SHP77 (cell line): ENCODE measurements at regions not wholly inside any gene's neighbourhood (a gene's known extent, or its start where the extent isn't known, plus 50 kb on each side); places are given as distances from the start of the nearest gene placed in this dataset.

Source experiments
- DNase-seq, 2 experiments: peaks; one replicate each; lab custom pipeline; 2025; lab: John Stamatoyannopoulos, UW

DNA sequence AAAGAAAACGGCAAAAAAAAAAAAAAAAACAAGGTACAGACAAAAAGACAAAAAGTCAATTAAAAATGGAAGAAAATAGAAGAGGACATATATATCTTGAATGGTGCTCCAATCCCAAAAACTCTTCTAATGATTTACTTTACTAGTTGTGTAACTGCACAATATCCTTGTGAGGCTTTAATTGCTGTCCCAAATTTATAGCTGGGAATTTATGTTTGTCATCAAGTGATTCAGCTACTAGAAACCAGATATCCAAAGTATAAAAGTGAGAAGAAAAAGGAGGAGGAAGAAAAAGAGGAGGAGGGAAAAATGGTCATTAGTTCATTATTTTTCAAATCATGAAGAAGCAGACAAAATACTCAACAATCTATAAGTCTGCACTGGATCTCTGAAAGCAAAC lies 150.8 kb upstream of the ARPP21 start:
- DNase-seq = no peak

DNA sequence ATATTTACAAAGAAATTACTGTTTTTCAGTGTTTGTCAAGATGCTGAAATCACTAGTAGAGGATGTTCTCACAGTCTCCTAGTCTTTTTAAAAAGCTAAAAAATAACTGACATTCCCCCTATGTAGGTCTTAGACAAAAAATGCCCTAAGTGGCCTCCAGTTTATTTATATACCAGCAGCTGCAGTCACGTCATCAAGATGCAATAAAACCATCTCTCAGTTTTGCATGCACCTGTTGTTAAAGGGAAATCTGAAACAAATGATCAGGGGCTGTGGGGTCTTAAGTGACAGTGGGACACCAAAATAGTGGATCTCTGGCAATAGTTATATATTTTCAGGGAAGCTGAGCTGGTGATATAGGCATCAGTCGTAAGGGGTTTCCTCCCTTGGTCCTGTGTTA lies 146.5 kb upstream of the ARPP21 start:
- DNase-seq = peak; percentile 41 to 67

DNA sequence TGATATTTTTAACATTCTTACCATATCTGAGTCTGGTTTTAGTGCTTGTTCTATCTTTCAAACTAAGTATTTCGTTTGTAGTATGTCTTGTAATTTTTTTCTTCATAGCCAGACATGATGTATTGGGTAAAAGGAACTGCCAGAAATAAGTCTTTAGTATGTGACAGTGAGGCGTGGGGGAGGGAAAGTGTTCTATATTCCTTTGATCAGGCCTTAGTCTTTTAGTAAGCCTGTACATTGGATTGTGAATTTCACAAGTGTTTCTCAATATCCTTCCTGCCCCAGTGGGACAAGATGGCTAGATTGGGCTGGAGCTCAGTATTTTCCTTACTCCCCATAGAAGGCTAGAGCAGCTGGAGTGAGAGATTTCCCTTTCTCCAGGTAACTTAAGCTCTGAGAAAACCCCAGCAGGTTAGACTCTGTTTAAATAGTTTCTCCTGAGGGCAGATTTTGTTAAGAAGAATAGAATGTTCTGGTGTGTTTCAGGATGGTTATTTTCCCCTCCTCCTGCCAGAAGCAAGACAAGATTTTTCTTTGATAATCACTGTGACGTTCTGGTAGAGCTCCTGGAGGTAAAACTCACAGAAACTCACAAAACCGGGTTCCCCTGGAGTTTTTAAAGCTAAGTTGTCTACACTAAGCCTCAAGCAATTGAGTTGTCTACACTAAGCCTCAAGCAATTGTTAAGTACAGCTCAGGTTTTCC lies 140.7 kb upstream of the ARPP21 start:
- no peak for DNase-seq

DNA sequence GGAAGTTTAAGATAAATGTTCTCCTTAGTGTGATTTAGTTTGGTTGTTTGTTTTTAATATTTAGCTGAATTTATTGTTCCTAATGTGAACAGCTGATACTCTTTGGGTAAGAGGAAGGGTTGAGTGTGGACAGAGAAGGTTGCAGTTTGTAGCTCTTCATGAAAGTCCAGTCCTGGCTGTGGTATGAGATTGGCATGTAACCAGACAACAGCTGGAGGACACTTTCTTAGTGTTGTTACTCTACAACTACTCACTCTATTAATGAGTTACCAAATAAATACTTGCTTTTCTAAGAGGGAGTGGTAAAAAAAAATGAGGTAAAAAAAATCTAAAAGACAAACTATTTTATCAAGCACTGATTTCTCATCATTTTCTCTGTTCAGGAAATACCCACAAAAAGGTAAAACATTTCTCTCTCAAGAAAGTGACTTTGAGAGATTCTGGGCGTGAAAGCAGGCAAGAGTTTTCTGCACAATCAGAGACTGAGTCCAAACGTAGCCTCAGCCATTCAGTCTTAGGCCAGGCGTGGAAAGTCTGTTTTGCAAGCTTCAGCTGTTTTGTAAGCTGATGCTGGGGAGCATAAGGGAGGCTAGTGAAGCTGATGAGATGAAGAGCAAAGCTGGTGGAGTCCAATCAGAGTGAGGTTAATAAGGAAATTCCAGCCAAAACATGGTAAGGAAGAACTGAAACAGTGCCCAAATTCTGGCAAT lies 138.5 kb upstream of the ARPP21 start:
- no peak for DNase-seq

DNA sequence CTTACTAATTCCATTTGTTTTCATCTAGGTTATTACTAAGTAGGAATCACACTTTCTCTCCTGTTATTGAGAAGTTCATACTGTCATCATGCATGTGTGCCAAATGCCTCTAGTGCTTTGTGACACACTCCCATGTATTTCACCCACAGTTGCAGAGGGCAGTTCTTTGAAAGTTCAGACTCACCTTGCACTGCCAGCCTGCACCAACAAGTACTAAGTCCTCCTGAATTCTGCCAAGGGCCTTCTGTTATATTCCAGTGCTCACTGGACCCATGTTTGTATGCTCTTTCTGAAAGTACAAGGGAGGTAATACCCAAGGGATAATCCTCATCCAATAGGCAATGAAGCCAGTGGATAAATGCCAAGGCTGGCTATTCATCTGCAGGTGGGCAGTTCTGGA lies 136.6 kb upstream of the ARPP21 start:
- DNase-seq = no peak

DNA sequence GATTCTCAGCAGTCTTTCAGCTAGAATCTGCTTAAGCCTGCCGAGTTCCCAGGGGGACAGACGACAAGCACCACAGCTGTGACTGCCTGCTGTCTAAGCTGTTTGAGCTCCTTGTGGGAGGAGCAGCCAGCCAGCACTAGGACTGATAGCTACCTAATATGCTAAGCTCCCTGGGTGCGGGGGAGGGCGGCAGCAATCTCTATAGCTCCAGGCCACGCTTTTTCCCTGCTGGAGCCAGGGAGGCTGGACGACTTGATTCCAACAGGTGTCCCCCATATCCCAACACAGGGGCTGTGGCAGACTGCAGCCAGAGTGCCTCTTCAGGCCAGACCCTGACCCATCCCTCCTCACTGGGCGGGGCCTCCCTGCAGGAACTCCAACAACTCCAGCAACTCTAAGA lies 134.1 kb upstream of the ARPP21 start:
- DNase-seq = no peak

DNA sequence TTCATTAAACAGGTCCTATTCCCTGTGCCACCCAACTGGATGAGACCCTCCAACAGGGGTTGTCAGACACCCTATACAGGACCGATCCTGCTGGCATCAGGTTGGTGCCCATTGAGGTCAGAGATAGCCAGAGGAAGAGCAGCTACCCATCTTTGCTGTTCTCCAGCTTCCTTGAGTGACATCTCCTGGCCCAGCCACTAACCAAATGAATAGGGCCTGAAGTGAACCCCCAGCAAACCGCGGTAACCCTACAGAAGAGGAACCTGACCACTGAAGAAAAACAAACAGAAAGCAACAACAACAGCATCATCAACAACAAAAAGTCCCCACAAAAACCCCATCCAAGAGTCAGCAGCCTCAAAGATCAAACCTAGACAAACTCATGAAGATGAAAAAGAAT lies 133.6 kb upstream of the ARPP21 start:
- DNase-seq = no peak

DNA sequence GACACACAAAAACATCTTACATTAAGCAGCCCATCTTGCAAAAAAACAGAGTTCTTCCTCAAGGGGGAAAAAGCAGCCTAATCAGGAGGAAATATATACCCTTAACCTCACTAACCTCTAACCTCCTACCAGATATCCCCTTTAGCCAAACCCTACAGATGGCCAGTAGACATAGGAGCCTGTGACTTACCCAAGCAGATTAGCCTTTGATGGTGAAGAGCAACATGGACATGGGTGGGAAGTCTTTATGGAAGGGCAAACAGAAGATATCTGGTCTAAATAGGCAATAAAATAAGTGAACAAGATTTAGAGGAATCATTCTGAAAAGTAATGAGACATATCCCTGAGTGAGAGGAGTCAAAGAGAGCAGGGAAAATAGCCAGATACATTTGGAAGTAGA lies 119.4 kb upstream of the ARPP21 start:
- DNase-seq = no peak

DNA sequence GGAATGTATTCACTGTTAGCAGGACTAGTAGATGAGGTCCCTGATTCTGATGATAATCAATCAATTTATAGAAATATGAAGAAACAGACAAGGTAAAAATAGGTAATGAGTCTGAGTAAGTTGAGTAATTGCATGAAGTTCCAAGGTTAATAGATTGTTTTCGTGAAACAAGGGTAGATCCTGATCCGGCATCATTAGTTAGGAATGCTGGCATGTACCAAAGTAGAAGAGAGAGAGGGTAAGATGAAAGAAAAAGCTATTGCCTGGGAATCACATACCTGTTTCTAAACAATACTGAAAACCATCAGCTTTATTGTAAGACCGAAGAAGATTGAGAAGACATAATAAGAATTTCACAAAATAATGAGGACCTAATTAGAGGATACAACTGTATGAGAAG lies 118.1 kb upstream of the ARPP21 start:
- DNase-seq = no peak

DNA sequence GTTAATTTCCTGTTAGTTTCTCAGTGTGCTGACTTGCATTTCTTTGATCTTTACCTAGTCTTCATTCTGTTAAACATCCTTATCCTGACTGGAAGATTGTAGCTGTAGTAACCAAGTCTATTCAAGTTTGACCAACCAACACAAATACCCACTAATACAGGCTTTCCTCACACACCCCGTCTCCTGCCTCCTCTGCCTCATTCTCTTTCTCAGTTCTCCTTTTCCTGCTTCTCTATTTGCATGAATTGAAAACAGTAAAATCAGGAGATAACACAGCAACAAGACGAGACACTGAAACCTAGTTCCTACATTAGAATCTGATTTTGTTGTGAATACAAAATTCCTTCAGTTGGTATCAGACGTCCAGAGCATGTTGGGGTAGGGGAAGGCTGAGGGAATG lies 116.9 kb upstream of the ARPP21 start:
- DNase-seq = no peak

DNA sequence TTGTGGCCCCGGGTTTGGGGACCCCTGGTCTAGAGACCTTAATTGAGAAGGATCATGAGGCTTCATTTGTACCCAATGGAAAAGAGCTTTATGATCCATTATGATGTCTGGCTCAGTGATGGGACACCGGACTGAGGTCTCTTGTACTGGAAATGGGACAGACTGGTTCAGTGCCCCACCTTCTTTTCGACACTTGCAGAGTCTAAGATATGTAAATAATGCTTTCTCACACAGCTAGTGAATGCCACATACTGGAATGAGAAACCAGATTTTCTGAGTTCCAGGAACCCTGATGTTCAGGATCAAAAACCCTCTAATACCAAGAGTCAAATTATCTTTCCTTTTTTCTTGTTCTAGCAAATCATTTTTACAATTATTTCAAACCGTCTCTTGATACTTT lies 116.3 kb upstream of the ARPP21 start:
- no peak for DNase-seq

DNA sequence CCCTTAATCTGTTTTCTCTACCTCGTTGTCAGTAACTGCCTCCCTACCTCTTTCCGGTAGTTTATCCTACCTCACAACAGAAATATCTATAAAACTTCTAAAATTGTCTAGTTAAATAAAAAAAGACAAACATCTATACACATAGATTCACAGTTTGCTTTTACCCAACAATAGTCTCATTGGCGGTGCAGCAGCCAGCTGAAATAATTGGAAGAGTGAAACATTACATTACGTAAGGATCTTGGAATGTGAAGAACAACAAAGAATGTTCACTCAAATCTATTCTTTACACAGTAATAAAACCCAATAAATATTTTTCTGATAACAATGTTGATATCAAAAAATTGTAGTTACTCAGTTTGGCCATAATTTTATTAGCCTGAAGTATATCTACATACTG lies 115.5 kb upstream of the ARPP21 start:
- DNase-seq = no peak

DNA sequence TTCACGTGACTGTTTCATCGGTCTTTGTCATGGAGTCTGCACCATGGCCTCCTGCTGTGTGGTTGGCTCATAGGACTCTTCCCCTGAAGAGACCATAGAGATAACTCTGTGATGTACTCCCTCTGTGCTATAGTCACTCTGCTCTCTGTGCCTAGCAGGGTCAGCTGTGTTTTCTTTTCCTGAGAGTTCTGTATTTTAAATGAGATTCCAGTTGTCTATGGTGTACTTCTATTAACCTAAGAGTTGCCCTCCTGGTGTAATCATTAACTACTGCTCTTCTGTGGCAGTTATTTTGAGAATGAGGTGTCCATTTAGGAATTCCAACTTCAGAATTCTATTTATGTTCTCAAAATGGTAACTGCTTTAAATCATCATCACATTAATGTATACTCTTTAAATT lies 114.5 kb upstream of the ARPP21 start:
- DNase-seq = no peak

DNA sequence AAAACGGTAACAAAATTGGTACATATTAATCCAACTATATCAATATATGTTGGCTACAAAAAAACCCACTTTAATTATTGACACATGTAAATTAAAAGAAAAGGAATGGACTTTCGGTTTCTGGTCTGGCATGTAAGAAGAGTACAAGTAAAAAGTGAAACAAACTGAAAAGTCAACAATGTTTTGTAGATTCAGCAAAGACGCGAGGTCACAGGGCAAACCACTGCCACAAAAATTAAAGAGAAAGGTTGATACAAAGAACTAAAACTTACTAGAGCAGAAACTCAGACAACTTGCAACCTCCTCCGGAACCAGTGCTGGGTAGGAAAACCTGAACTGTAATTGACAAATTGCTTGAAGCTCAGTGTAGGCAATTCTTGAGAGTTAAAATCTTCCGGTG lies 110.6 kb upstream of the ARPP21 start:
- no peak for DNase-seq

DNA sequence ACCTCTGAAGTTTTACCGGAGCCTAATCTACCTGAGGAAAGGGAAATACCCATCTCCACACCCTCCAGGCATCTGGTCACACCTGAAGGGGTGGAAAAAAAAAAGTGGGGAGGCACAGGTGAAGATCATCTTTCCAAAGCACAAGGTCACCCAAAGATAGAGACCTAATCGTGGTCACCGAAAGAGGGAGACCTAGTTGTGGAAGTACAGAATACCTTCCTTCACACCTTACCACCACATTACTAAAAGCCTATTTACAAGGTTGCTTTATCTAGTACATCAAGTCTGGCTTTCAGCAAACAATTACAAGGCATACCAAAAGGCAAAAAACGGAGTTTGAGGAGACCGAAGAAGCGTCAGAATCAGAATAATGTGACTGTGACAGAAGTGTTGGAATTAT lies 110.0 kb upstream of the ARPP21 start:
- DNase-seq = no peak

DNA sequence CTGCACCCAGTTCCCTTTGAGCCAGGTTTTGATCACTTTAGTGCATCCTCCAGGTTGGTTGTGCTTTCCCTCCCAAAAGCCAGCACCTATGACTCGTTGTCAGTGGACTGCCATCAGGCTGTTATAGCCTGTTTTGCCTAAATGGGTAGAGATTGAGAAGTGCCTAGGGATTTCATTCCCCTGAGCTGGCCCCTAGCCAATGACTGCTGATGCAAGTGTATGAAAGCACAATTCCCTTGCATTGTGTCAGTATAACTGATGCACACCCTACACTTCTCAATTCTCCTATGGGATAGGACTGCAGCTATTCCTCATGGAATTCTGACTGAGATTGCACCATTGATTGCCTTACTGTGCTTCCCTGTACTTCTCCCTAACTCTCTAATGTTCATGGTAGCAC lies 102.1 kb upstream of the ARPP21 start:
- DNase-seq = peak in 1 of 2 experiments; percentile 2

DNA sequence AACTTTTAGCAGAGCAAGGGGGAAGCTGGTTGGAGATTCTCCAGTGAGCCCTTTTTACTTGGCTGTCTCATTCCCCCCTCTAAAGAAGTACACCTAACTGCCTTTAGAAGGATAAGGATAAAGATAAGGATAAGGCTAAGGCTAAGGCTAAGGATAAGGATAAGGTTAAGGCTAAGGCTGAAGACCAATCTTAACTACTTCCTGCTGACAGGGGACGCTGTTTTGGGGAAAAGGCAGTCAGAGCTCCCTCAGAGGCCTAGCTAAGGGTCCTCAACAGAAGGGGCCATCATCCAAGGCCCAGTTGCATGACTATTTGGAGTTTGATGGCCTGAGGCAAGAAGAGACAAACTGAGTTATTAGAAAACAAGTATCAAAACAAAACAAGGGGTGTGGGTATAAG lies 94.3 kb upstream of the ARPP21 start:
- no peak for DNase-seq

DNA sequence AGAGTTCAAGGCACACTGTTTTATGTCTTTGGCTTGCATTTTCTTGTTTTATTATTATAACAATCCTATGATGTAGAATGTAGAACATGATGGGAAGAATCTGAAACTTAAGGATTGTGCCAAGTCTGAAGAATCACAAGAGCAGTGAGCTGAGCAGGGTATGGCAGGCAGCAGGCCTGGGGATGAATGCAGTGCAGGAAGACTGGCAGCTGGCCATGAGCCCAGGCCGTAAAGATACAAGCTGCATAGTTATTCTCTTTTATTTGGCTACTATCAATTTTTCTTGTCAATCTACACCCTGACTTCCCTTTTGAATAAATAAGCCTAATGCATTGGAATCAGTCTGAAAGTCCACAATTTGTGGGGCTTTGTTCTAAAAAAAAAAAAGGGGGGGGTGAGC lies 89.6 kb upstream of the ARPP21 start:
- DNase-seq = no peak

DNA sequence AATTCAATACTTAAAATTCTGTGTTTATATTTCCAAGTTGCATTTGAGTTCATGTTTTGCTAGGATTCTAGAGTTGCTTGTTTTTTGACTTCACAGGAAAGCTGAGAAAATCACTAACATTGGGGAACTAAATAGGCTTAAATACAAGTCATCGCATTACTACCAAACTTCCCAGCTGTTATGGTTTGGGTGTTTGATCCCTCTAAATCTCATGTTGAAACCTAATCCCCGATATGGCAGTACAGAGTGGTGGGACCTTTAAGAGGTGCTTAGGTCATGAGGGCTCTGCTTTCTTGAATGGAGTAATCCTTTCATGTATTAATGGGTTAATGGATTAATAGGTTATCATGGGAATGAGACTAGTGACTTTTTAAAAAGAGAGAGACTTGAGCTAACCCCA lies 77.2 kb upstream of the ARPP21 start:
- DNase-seq = no peak

DNA sequence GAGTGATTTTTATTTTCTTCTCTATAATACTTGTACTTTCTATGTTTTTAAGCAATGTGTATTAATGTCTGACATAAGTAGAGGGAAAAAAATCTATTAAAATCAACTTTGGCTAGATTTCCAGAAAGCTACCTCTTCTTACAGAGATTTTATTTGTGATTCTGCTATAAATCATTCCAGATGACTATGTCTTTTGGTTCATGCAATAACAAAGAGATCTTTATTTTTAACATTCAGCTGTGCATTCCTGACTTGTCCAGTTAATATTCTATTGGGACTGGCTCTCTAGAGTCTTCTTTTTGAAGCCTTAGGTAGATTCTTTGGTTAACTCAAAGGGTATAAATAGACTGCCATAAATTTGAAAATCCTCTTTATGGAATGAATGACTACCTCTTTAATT lies 74.3 kb upstream of the ARPP21 start:
- no peak for DNase-seq
